ENCODE measurements at regions not wholly inside any gene's neighbourhood (a gene's known extent, or its start where the extent isn't known, plus 50 kb on each side); places are given as distances from the start of the nearest gene placed in this dataset.

- no peak for TF ChIP-seq POLR2A (IDR thresholded peaks at IDR 0.05; ENCODE audit: low read depth, low read length)
- no peak for DNase-seq (ENCODE audit: insufficient read length, low spot score)
- FAIRE-seq = no peak
Measured at GRCh38 chr12:91594715-91595114, 412.1 kb upstream of the DCN start.

GRCh38 chr12:91591639-91591987, 409.0 kb upstream of the DCN start:
- DNase-seq (ENCODE audit: insufficient read length, low spot score) = no peak
- no peak for TF ChIP-seq POLR2A (IDR thresholded peaks at IDR 0.05; ENCODE audit: low read depth, low read length)
- no peak for FAIRE-seq

- DNase-seq (ENCODE audit: insufficient read length, low spot score) (no peak), FAIRE-seq (no peak)
- no peak for TF ChIP-seq POLR2A (IDR thresholded peaks at IDR 0.05; ENCODE audit: low read depth, low read length)
Measured at GRCh38 chr12:91590966-91591638, 408.5 kb upstream of the DCN start.

GRCh38 chr12:91588874-91589454, 406.3 kb upstream of the DCN start:
- TF ChIP-seq POLR2A (IDR thresholded peaks at IDR 0.05; ENCODE audit: low read depth, low read length) = no peak

GRCh38 chr12:91586015-91586414, 403.4 kb upstream of the DCN start:
- TF ChIP-seq POLR2A (IDR thresholded peaks at IDR 0.05; ENCODE audit: low read depth, low read length) = no peak
- DNase-seq (ENCODE audit: insufficient read length, low spot score) = no peak
- no peak for FAIRE-seq

More at GRCh38 chr12:91588874-91589454, 406.3 kb upstream of the DCN start:
- no peak for DNase-seq (ENCODE audit: insufficient read length, low spot score)
- FAIRE-seq = no peak

GRCh38 chr12:91582811-91583210, 400.2 kb upstream of the DCN start:
- no peak for TF ChIP-seq POLR2A (IDR thresholded peaks at IDR 0.05; ENCODE audit: low read depth, low read length)
- no peak for FAIRE-seq
- DNase-seq (ENCODE audit: insufficient read length, low spot score) = no peak

- FAIRE-seq (no peak), DNase-seq (ENCODE audit: insufficient read length, low spot score) (no peak)
- no peak for TF ChIP-seq POLR2A (IDR thresholded peaks at IDR 0.05; ENCODE audit: low read depth, low read length)
Measured at GRCh38 chr12:91579516-91580263, 397.1 kb upstream of the DCN start.

- DNase-seq (ENCODE audit: insufficient read length, low spot score) = no peak
- FAIRE-seq = peak; percentile 93
Measured at GRCh38 chr12:91577586-91578539, 395.2 kb upstream of the DCN start.

GRCh38 chr12:91576432-91576831, 393.8 kb upstream of the DCN start:
- no peak for TF ChIP-seq POLR2A (IDR thresholded peaks at IDR 0.05; ENCODE audit: low read depth, low read length)
- FAIRE-seq (no peak), DNase-seq (ENCODE audit: insufficient read length, low spot score) (no peak)

More at GRCh38 chr12:91577586-91578539, 395.2 kb upstream of the DCN start:
- no peak for TF ChIP-seq POLR2A (IDR thresholded peaks at IDR 0.05; ENCODE audit: low read depth, low read length)

GRCh38 chr12:91575630-91576029, 393.0 kb upstream of the DCN start:
- DNase-seq (ENCODE audit: insufficient read length, low spot score) (no peak), FAIRE-seq (no peak)
- no peak for TF ChIP-seq POLR2A (IDR thresholded peaks at IDR 0.05; ENCODE audit: low read depth, low read length)

GRCh38 chr12:91574975-91575374, 392.4 kb upstream of the DCN start:
- no peak for DNase-seq (ENCODE audit: insufficient read length, low spot score)
- TF ChIP-seq POLR2A (IDR thresholded peaks at IDR 0.05; ENCODE audit: low read depth, low read length) = no peak
- no peak for FAIRE-seq

- DNase-seq (ENCODE audit: insufficient read length, low spot score) (no peak), FAIRE-seq (peak; percentile 78)
- no peak for TF ChIP-seq POLR2A (IDR thresholded peaks at IDR 0.05; ENCODE audit: low read depth, low read length)
Measured at GRCh38 chr12:91574391-91574790, 391.8 kb upstream of the DCN start.

- no peak for DNase-seq (ENCODE audit: insufficient read length, low spot score)
- FAIRE-seq = no peak
- TF ChIP-seq POLR2A (IDR thresholded peaks at IDR 0.05; ENCODE audit: low read depth, low read length) = no peak
Measured at GRCh38 chr12:91572869-91573268, 390.3 kb upstream of the DCN start.

- no peak for TF ChIP-seq POLR2A (IDR thresholded peaks at IDR 0.05; ENCODE audit: low read depth, low read length)
- FAIRE-seq (peak; percentile 58), DNase-seq (ENCODE audit: insufficient read length, low spot score) (no peak)
Measured at GRCh38 chr12:91567100-91567485, 384.5 kb upstream of the DCN start.

Data from H54 (cell line).